ENCODE measurements at regions not wholly inside any gene's neighbourhood (a gene's known extent, or its start where the extent isn't known, plus 50 kb on each side); places are given as distances from the start of the nearest gene placed in this dataset.

- no peak for DNase-seq (ENCODE audit: low spot score)
These were observed 99.0 kb upstream of the WLS start for GRCh38 chr1:68331117-68331865.

- no peak for DNase-seq (ENCODE audit: low spot score)
These were observed 98.1 kb upstream of the WLS start for GRCh38 chr1:68330391-68330790.

GRCh38 chr1:68329096-68329835 lies 96.9 kb upstream of the WLS start:
- DNase-seq (ENCODE audit: low spot score), result no peak

- no peak for DNase-seq (ENCODE audit: low spot score)
These were observed 96.2 kb upstream of the WLS start for GRCh38 chr1:68328490-68328889.

GRCh38 chr1:68327414-68327813 lies 95.1 kb upstream of the WLS start:
- no peak for DNase-seq (ENCODE audit: low spot score)

GRCh38 chr1:68326481-68326880 lies 94.2 kb upstream of the WLS start:
- no peak for DNase-seq (ENCODE audit: low spot score)

- DNase-seq (ENCODE audit: low spot score), result no peak
These were observed 92.0 kb upstream of the WLS start for GRCh38 chr1:68324316-68324715.

GRCh38 chr1:68322837-68323687 lies 90.7 kb upstream of the WLS start:
- DNase-seq (ENCODE audit: low spot score), result no peak

GRCh38 chr1:68322096-68322495 lies 89.8 kb upstream of the WLS start:
- no peak for DNase-seq (ENCODE audit: low spot score)

GRCh38 chr1:68321084-68321685 lies 88.9 kb upstream of the WLS start:
- DNase-seq (ENCODE audit: low spot score), result no peak

- no peak for DNase-seq (ENCODE audit: low spot score)
These were observed 88.0 kb upstream of the WLS start for GRCh38 chr1:68320349-68320748.

GRCh38 chr1:68319907-68320306 lies 87.6 kb upstream of the WLS start:
- no peak for DNase-seq (ENCODE audit: low spot score)

GRCh38 chr1:68317543-68317942 lies 85.2 kb upstream of the WLS start:
- no peak for DNase-seq (ENCODE audit: low spot score)

- no peak for DNase-seq (ENCODE audit: low spot score)
These were observed 81.9 kb upstream of the WLS start for GRCh38 chr1:68314151-68314780.

GRCh38 chr1:68313735-68314134 lies 81.4 kb upstream of the WLS start:
- DNase-seq (ENCODE audit: low spot score), result no peak

- DNase-seq (ENCODE audit: low spot score), result no peak
These were observed 75.7 kb upstream of the WLS start for GRCh38 chr1:68308034-68308433.

GRCh38 chr1:68307378-68307787 lies 75.1 kb upstream of the WLS start:
- DNase-seq (ENCODE audit: low spot score), result no peak

- DNase-seq (ENCODE audit: low spot score), result no peak
These were observed 69.2 kb upstream of the WLS start for GRCh38 chr1:68301471-68302001.

GRCh38 chr1:68294367-68295066 lies 62.2 kb upstream of the WLS start:
- DNase-seq (ENCODE audit: low spot score), result no peak

- no peak for DNase-seq (ENCODE audit: low spot score)
These were observed 61.5 kb upstream of the WLS start for GRCh38 chr1:68293609-68294366.
